SK-N-SH (cell line): ENCODE measurements at regions not wholly inside any gene's neighbourhood (a gene's known extent, or its start where the extent isn't known, plus 50 kb on each side); places are given as distances from the start of the nearest gene placed in this dataset.

Experiments
- CTCF ChIA-PET: fragments of 300-600, 350-600 bp; formaldehyde crosslinking; extraction: SDS; loops from one replicate; lab custom pipeline; 2021; lab: Yijun Ruan, JAX
- POLR2A ChIA-PET: fragments of 350-600 bp; sonication (Branson Sonifier 250); formaldehyde crosslinking; extraction: SDS; loops from one replicate; lab custom pipeline; 2020; ENCODE audit warnings: antibody characterized with exemption, inconsistent platforms; lab: Yijun Ruan, JAX
- DNase-seq: peaks from one replicate; pipeline ENCODE4 v3.0.0; 2012
- H2AFZ ChIP-seq: fragments of 200-600 bp; sonication (generic); 2 replicates; pipeline ENCODE4 v1.8.1; 2016; ENCODE audit warnings: antibody characterized with exemption, mild to moderate bottlenecking, low read depth
- H3F3A ChIP-seq: fragments of 200-600 bp; sonication (generic); replicated peaks from 2 replicates; pipeline ENCODE3; 2016; ENCODE audit warnings: antibody characterized with exemption, mild to moderate bottlenecking; ENCODE audit not compliant: insufficient read depth
- H3K27ac ChIP-seq, 2 experiments: fragments of 200-500 bp in 1 of 2; fragments of 200-600 bp in 1 of 2; sonication (Bioruptor generic) in 1 of 2; sonication (generic), shearing (Covaris generic) in 1 of 2; 2 replicates each; pipeline versions ENCODE4 v1.5.1 to v1.6.1; 2014 to 2016; ENCODE audit warnings: low read depth in 2 of 2, inconsistent platforms in 1 of 2, low read length in 1 of 2, mild to moderate bottlenecking in 1 of 2, mixed read lengths in 1 of 2
- H3K27me3 ChIP-seq: fragments of 200-600 bp; sonication (generic), shearing (Covaris generic); 2 replicates; pipeline ENCODE4 v1.6.1; 2016; ENCODE audit warnings: mixed run types; ENCODE audit not compliant: insufficient read depth
- H3K36me3 ChIP-seq, 2 experiments: fragments of 200-500 bp in 1 of 2; fragments of 200-600 bp in 1 of 2; sonication (Bioruptor generic) in 1 of 2; sonication (generic) in 1 of 2; replicated peaks in 1 of 2; 2 replicates each; pipeline versions ENCODE3 to v1.5.1; 2014 to 2016; ENCODE audit warnings: low read length in 1 of 2, mild to moderate bottlenecking in 1 of 2; ENCODE audit not compliant: insufficient read depth in 2 of 2, control insufficient read depth in 1 of 2
- H3K4me1 ChIP-seq, 2 experiments: fragments of 200-500 bp in 1 of 2; fragments of 200-600 bp in 1 of 2; sonication (Bioruptor generic) in 1 of 2; sonication (generic), shearing (Covaris generic) in 1 of 2; 2 replicates each; pipeline versions ENCODE4 v1.5.1 to v1.6.1; 2014 to 2016; ENCODE audit warnings: low read depth in 1 of 2, low read length in 1 of 2, mixed run types in 1 of 2; ENCODE audit not compliant: insufficient read depth in 2 of 2, control insufficient read depth in 1 of 2
- H3K4me2 ChIP-seq: fragments of 200-600 bp; sonication (generic), shearing (Covaris generic); 2 replicates; pipeline ENCODE4 v1.6.1; 2017; ENCODE audit warnings: mixed run types
- H3K4me3 ChIP-seq, 2 experiments: fragments of 200-500 bp in 1 of 2; fragments of 200-600 bp in 1 of 2; sonication (Bioruptor generic) in 1 of 2; sonication (generic), shearing (Covaris generic) in 1 of 2; 2 replicates each; pipeline versions ENCODE4 v1.5.1 to v1.8.1; 2014 to 2016; ENCODE audit warnings: low read depth in 2 of 2, inconsistent platforms in 1 of 2, low read length in 1 of 2, mild to moderate bottlenecking in 1 of 2, mixed read lengths in 1 of 2, moderate library complexity in 1 of 2
- H3K79me2 ChIP-seq: fragments of 200-600 bp; sonication (generic); 2 replicates; pipeline ENCODE4 v1.8.1; 2017; ENCODE audit warnings: mild to moderate bottlenecking; ENCODE audit not compliant: insufficient read depth
- H3K9ac ChIP-seq: fragments of 200-600 bp; sonication (generic); 2 replicates; pipeline ENCODE4 v1.6.1; 2017; ENCODE audit warnings: mixed run types
- H3K9me2 ChIP-seq: fragments of 200-600 bp; sonication (generic); 2 replicates; pipeline ENCODE4 v1.6.1; 2017; ENCODE audit warnings: mixed run types
- H3K9me3 ChIP-seq: fragments of 200-600 bp; sonication (generic); 2 replicates; pipeline ENCODE4 v1.6.1; 2017; ENCODE audit warnings: mixed run types, mild to moderate bottlenecking, moderate library complexity
- H4K20me1 ChIP-seq: fragments of 200-600 bp; sonication (generic); 2 replicates; pipeline ENCODE4 v1.6.1; 2017; ENCODE audit warnings: mild to moderate bottlenecking, mixed run types; ENCODE audit not compliant: insufficient read depth
- CHD2 ChIP-seq: fragments of 150-350 bp; IDR thresholded peaks from 2 replicates; pipeline ENCODE4 v1.6.1; 2018; ENCODE audit warnings: low read length; ENCODE audit not compliant: partially characterized antibody
- EP300 ChIP-seq, 2 experiments: IDR thresholded peaks; 2 replicates each; pipeline versions ENCODE4 v1.4.0 to v1.6.1; 2012; ENCODE audit warnings: borderline replicate concordance in 1 of 2, low read depth in 1 of 2, low read length in 1 of 2
- EZH2phosphoT487 ChIP-seq: fragments of 200-600 bp; sonication (generic); IDR thresholded peaks from 2 replicates; pipeline ENCODE4 v1.6.1; 2017; ENCODE audit warnings: low read depth, mixed run types, mild to moderate bottlenecking, antibody characterized with exemption, moderate library complexity, borderline replicate concordance
- FOSL2 ChIP-seq: IDR thresholded peaks from 2 replicates; pipeline ENCODE4 v1.4.0; 2012; ENCODE audit warnings: low read depth, mild to moderate bottlenecking, moderate library complexity, borderline replicate concordance
- FOXJ3 ChIP-seq: sonication (generic); formaldehyde crosslinking; IDR thresholded peaks from 2 replicates; pipeline ENCODE4 v1.5.1; 2020; ENCODE audit warnings: mild to moderate bottlenecking, missing genetic modification reagents
- FOXM1 ChIP-seq: IDR thresholded peaks from 2 replicates; pipeline ENCODE4 v1.4.0; 2012; ENCODE audit warnings: low read depth, mild to moderate bottlenecking
- GABPA ChIP-seq: IDR thresholded peaks from 2 replicates; pipeline ENCODE4 v1.4.0; 2012; ENCODE audit warnings: low read depth, mild to moderate bottlenecking
- GATA2 ChIP-seq: sonication (generic); formaldehyde crosslinking; IDR thresholded peaks from 2 replicates; pipeline ENCODE4 v1.5.0; 2020; ENCODE audit warnings: mild to moderate bottlenecking, missing genetic modification reagents
- MEF2A ChIP-seq: IDR thresholded peaks from 2 replicates; pipeline ENCODE4 v1.4.0; 2012; ENCODE audit warnings: low read depth, borderline replicate concordance
- MXI1 ChIP-seq: IDR thresholded peaks from 2 replicates; pipeline ENCODE4 v1.6.1; 2012; ENCODE audit warnings: mild to moderate bottlenecking, low read depth, low read length, improper control_type of control experiment
- RFX5 ChIP-seq: IDR thresholded peaks from 2 replicates; pipeline ENCODE4 v1.6.1; 2012; ENCODE audit warnings: mild to moderate bottlenecking, improper control_type of control experiment, low read length
- RXRA ChIP-seq: IDR thresholded peaks from 2 replicates; pipeline ENCODE4 v1.4.0; 2012; ENCODE audit warnings: low read depth, mild to moderate bottlenecking, borderline replicate concordance
- SIN3A ChIP-seq: IDR thresholded peaks from 2 replicates; pipeline ENCODE4 v1.6.1; 2012; ENCODE audit warnings: low read depth, mild to moderate bottlenecking, low read length, moderate library complexity, borderline replicate concordance
- SMC3 ChIP-seq: IDR thresholded peaks from 2 replicates; pipeline ENCODE4 v1.6.1; 2012; ENCODE audit warnings: low read depth, low read length, improper control_type of control experiment
- TAF1 ChIP-seq: IDR thresholded peaks from 2 replicates; pipeline ENCODE4 v1.6.1; 2012; ENCODE audit warnings: low read depth, mild to moderate bottlenecking, low read length, moderate library complexity, borderline replicate concordance
- TCF12 ChIP-seq: IDR thresholded peaks from 2 replicates; pipeline ENCODE4 v1.4.0; 2012
- USF1 ChIP-seq: IDR thresholded peaks from 2 replicates; pipeline ENCODE4 v1.4.0; 2012; ENCODE audit warnings: low read depth, borderline replicate concordance
- USF2 ChIP-seq: fragments of 150-350 bp; IDR thresholded peaks from 2 replicates; pipeline ENCODE4 v1.6.1; 2017; ENCODE audit warnings: antibody characterized with exemption, low read length, low read depth, borderline replicate concordance
- WGBS: methylation state at CpG from one replicate; pipeline ENCODE4 v1.1.6; 2017; ENCODE audit warnings: low lambda C conversion rate; 5-methylcytosine and 5-hydroxymethylcytosine counted together
- TF ChIP-seq, protein P1 (sequence below): fragments of 150-350 bp; IDR thresholded peaks from 2 replicates; pipeline ENCODE4 v1.6.1; 2016; ENCODE audit warnings: mild to moderate bottlenecking, low read depth, low read length

DNA sequence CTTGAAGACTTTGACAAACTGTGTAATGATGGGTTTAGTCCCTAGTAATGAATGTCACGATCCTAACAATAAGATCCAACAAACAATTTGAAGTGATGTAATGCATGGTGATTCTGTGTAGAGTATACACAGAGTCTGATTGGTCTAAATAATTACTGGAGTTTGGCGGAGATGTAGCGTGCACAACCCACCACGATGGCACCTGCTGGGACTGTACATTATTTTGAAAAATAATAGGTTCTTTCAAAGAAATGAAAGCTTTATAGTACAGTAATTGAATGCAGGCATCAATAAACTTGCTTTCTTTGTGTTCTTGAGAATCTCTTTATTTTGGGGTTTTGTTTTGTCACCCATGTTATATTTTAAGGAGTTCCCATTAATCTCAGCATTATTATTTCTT, 902.2 kb upstream of the PCDH7 start:
- Histone ChIP-seq H3K27ac (no peak overlapping the region), H3K79me2 (no peaks in the 10 kb centered on the region), H3K4me1 (no peaks in the 10 kb centered on the region), H3K9ac (no peak overlapping the region), H3K4me3 (no peak overlapping the region), H3K27me3 (no peaks in the 10 kb centered on the region), H3K4me2 (no peak overlapping the region), H3F3A (no peaks in the 10 kb centered on the region), H2AFZ (no peak overlapping the region), H3K9me3 (no peaks in the 10 kb centered on the region), H3K9me2 (no peaks in the 10 kb centered on the region), H4K20me1 (no peaks in the 10 kb centered on the region), H3K36me3 (no peaks in the 10 kb centered on the region)
- DNase-seq = no peak
- ChIA-PET POLR2A (no interaction called here), CTCF (no interaction called here)
- TF ChIP-seq RFX5 = no peak
- TF ChIP-seq USF1 = no peak
- TF ChIP-seq USF2 = no peak
- TF ChIP-seq EZH2phosphoT487 = no peak
- TF ChIP-seq GATA2 (CRISPR knock-in tag) = no peak
- TF ChIP-seq TAF1 = no peak
- TF ChIP-seq FOXJ3 (CRISPR knock-in tag) = no peak
- no peak for TF ChIP-seq SIN3A
- no peak for TF ChIP-seq TCF12
- no peak for TF ChIP-seq CHD2
- TF ChIP-seq EP300 (IDR thresholded peaks at IDR 0.05; ENCODE audit: borderline replicate concordance in 1 of 2, low read depth in 1 of 2, low read length in 1 of 2) = no peak
- TF ChIP-seq SMC3 = no peak
- no peak for TF ChIP-seq RXRA
- no peak for TF ChIP-seq MEF2A
- TF ChIP-seq GABPA = no peak
- TF ChIP-seq, protein P1, sequence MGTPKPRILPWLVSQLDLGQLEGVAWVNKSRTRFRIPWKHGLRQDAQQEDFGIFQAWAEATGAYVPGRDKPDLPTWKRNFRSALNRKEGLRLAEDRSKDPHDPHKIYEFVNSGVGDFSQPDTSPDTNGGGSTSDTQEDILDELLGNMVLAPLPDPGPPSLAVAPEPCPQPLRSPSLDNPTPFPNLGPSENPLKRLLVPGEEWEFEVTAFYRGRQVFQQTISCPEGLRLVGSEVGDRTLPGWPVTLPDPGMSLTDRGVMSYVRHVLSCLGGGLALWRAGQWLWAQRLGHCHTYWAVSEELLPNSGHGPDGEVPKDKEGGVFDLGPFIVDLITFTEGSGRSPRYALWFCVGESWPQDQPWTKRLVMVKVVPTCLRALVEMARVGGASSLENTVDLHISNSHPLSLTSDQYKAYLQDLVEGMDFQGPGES = no peak
- TF ChIP-seq MXI1 = no peak
- TF ChIP-seq FOSL2 = no peak
- no peak for TF ChIP-seq FOXM1
- 27% methylated on average over 4 of the region's 4 CpGs for WGBS
